ENCODE measurements at regions not wholly inside any gene's neighbourhood (a gene's known extent, or its start where the extent isn't known, plus 50 kb on each side); places are given as distances from the start of the nearest gene placed in this dataset.

- no peak overlapping the region for H3K4me3 ChIP-seq (replicated peaks; ENCODE audit: low read depth, low read length)
- no peak for DNase-seq (ENCODE audit: low read depth)
- no peak for TF ChIP-seq CTCF (IDR thresholded peaks at IDR 0.05; ENCODE audit: low read length, missing control alignments)
These were observed 374.2 kb upstream of the LARGE1 start for GRCh38 chr22:34294476-34294875.

GRCh38 chr22:34294986-34295385, 374.7 kb upstream of the LARGE1 start:
- no peak overlapping the region for H3K4me3 ChIP-seq (replicated peaks; ENCODE audit: low read depth, low read length)
- no peak for DNase-seq (ENCODE audit: low read depth)
- TF ChIP-seq CTCF (IDR thresholded peaks at IDR 0.05; ENCODE audit: low read length, missing control alignments): no peak

- no peak overlapping the region for H3K4me3 ChIP-seq (replicated peaks; ENCODE audit: low read depth, low read length)
- TF ChIP-seq CTCF (IDR thresholded peaks at IDR 0.05; ENCODE audit: low read length, missing control alignments): no peak
- no peak for DNase-seq (ENCODE audit: low read depth)
These were observed 376.2 kb upstream of the LARGE1 start for GRCh38 chr22:34296461-34296860.

- TF ChIP-seq CTCF (IDR thresholded peaks at IDR 0.05; ENCODE audit: low read length, missing control alignments): no peak
- H3K4me3 ChIP-seq (replicated peaks; ENCODE audit: low read depth, low read length): no peak overlapping the region
- DNase-seq (ENCODE audit: low read depth): no peak
These were observed 377.4 kb upstream of the LARGE1 start for GRCh38 chr22:34297536-34298120.

GRCh38 chr22:34299496-34299895, 379.2 kb upstream of the LARGE1 start:
- H3K4me3 ChIP-seq (replicated peaks; ENCODE audit: low read depth, low read length): no peak overlapping the region
- no peak for TF ChIP-seq CTCF (IDR thresholded peaks at IDR 0.05; ENCODE audit: low read length, missing control alignments)
- DNase-seq (ENCODE audit: low read depth): no peak

- TF ChIP-seq CTCF (IDR thresholded peaks at IDR 0.05; ENCODE audit: low read length, missing control alignments): no peak
- no peak for DNase-seq (ENCODE audit: low read depth)
- H3K4me3 ChIP-seq (replicated peaks; ENCODE audit: low read depth, low read length): no peak overlapping the region
These were observed 381.3 kb upstream of the LARGE1 start for GRCh38 chr22:34301569-34301968.

GRCh38 chr22:34303656-34304055, 383.4 kb upstream of the LARGE1 start:
- H3K4me3 ChIP-seq (replicated peaks; ENCODE audit: low read depth, low read length): no peak overlapping the region
- no peak for DNase-seq (ENCODE audit: low read depth)
- TF ChIP-seq CTCF (IDR thresholded peaks at IDR 0.05; ENCODE audit: low read length, missing control alignments): no peak
